GM18868 (cell line): ENCODE measurements at regions not wholly inside any gene's neighbourhood (a gene's known extent, or its start where the extent isn't known, plus 50 kb on each side); places are given as distances from the start of the nearest gene placed in this dataset.
"Not testable (repeated sequence)": the region's sequence is repeated elsewhere in the genome, so short reads cannot be mapped to it uniquely, and the experiment has no call there.

Source experiments
- ATAC-seq: cut with Tn5 transposase; IDR thresholded peaks from one replicate; pipeline ENCODE4 v1.9.1; 2021; ENCODE audit warnings: mild to moderate bottlenecking, moderate library complexity; ENCODE audit not compliant: unreplicated experiment

DNA sequence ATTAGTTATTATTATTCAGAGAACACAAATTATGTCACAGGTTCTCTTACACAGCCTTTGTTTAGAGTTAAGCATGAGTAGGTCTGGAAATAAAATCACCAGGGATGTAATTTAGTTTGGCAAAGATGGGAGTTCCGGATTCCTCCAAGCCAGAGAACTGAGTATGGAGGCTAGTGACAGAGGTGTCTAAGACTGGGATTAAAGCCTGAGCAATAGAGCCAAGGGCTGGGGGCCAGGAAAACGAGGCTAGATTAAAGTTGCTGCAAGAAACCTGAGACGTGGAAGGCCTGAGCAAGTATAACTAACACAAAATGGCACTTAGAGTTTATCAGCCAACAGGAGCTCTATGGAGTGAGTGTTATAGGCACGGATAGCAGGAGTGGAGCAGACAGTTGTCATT lies 381.6 kb downstream of the SRGAP2C start:
- ATAC-seq, result no peak

DNA sequence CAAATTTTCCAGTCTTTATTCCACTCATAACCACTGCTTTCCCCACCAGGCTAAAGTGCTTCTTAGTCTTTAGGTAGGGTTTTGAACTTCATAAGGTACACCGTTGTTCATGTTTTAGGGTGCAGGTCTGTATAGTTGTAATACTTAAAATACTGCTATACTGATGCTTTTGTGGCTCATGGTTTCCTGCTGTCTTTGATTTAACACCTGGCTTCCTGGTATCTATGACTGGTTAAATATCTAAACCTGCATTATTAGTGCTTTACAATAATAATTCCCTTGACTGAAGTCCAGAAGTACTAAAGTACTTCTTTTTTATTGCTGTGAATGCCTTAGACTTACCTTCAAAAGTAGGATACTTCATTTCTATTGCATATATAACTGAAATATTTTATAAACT lies 384.7 kb downstream of the SRGAP2C start:
- no peak for ATAC-seq

DNA sequence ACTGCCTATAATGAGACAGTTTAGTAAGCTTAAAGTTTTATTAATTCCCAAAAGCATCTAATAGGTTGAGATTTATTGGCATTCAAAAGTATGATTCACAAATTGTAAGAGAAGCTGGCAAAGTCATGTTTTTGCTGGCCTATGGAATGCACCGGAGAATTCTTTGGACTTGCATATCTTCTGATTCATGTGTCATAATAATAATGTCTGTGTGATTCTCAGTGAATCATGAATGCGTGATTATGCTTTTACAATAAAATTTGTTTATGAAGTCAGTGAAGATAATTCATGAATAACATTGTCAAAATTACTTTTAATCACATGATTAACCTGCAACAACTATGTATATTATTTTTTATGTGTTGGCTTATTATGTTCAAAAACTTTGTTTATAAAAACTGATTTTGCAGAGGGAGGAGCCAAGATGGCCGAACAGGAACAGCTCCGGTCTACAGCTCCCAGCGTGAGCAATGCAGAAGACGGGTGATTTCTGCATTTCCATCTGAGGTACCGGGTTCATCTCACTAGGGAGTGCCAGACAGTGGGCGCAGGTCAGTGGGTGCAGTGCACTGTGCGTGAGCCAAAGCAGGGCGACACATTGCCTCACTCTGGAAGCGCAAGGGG lies 389.2 kb downstream of the SRGAP2C start:
- ATAC-seq, result not testable (repeated sequence)

DNA sequence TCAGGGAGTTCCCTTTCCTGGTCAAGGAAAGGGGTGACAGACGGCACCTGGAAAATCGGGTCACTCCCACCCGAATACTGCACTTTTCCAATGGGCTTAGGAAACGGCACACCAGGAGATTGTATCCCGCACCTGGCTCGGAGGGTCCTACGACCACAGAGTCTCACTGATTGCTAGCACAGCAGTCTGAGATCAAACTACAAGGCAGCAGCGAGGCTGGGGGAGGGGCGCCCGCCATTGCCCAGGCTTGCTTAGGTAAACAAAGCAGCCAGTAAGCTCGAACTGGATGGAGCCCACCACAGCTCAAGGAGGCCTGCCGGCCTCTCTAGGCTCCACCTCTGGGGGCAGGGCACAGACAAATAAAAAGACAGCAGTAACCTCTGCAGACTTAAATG lies 389.7 kb downstream of the SRGAP2C start:
- ATAC-seq, result not testable (repeated sequence)

DNA sequence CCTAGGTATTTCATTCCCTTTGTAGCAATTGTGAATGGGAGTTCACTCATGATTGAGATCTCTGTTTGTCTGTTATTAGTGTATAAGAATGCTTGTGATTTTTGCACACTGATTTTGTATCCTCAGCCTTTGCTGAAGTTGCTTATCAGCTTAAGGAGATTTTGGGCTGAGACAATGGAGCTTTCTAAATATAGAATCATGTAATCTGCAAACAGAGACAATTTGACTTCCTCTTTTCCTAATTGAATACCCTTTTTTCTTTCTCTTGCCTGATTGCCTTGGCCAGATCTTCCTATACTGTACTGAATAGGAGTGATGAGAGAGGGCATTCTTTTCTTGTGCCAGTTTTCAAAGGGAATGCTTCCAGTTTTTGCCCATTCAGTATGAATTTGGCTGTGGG lies 398.1 kb downstream of the SRGAP2C start:
- ATAC-seq, result not testable (repeated sequence)

DNA sequence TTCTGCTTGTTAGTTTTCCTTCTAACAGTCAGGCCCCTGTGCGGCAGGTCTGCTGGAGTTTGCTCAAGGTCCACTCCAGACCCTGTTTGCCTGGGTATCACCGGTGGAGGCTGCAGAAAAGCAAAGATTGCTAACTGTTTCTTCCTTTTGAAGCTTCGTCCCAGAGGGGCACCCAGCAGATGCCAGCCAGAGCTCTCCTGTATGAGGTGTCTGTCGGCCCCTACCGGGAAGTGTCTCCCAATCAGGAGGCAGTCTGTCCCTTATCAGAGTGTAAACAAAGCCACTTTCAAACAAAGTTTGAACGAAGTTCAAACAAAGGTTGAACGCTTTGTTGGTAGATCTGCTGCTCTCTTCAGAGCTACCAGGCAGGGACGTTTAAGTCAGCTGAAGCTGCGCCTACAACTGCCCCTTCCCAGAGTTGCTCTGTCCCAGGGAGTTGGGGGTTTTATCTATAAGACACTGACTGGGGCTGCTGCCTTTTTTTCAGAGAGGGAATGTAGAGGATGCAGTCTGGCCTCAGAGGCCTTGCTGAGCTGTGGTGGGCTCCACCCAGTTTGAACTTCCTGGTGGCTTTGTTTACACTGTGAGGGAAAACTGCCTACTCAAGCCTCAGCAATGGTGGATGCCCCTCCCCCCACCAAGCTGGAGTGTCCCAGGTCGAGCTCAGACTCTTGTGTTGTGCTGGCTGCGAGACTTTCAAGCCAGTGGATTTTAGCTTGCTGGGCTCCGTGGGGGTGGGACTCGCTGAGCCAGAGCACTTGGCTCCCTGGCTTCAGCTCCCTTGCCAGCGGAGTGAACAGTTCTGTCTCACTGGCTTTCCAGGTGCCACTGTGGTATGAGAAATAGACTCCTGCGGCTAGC lies 401.8 kb downstream of the SRGAP2C start:
- no peak for ATAC-seq

DNA sequence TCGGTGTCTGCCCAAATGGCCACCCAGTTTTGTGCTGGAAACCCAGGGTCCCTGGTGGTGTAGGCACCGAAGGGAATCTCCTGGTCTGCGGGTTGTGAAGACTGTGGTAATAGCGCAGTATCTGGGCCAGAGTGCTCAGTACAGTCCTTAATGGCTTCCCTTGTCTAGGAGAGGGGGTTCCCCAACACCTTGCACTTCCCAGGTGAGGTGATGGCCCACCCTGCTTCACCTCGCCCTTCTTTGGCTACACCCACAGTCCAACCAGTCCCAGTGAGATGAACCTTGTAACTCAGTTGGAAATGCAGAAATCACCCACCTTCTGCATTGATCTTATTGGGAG lies 402.4 kb downstream of the SRGAP2C start:
- no peak for ATAC-seq

DNA sequence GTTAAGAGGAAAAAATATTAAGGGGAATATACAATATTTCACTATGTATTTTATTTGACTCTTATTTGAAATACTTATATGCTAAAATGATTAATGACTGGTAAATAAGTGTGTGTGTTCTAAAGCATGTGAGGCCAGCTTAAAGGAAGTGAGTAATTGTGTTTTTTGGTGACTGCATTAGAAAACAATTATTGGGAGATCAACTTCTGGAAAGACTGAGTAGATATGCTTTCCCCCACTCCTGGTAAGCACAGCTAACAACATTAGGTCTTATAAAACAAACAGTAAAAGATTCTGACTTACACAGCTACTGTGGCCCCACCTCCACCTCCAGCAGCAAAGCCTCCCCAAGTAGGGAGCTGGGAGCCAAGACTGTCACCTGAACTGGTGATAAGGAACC lies 403.0 kb downstream of the SRGAP2C start:
- no peak for ATAC-seq

DNA sequence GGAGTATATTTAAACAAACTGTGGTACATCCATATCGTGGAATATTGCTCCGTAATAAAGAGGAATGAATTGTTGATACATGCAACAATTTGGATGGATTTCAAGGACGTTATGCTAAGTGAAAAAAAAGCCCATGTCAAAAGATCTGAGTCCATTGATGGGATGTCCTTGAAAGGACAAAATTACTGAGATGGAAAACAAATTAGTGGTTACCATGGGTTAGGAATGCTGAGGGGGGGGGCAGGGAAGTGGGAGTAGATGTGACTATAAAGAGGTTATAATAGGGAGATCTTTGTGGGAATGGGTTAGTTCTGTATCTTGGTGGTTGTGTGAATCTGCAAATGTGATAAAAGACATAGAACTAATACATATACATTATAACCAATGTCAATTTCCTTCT lies 409.3 kb downstream of the SRGAP2C start:
- ATAC-seq, result no peak

DNA sequence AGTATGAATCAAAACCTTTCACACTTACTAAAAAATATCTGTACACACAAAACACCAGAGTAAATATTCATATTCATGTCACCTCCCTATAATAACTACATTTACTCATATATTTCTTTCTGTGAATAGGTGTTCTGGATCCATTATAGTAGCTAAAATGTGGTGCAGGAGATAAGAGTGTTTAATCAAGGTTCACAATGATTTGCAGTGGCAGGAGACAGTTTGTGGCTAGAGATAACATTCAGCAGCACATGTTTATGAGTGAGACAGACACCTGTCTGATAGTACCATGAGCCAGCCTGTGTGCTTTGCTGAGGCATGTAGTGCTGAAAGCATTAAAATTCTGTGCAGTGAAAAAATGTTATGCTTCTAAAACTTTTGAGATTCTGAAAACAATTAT lies 410.3 kb downstream of the SRGAP2C start:
- ATAC-seq, result no peak

DNA sequence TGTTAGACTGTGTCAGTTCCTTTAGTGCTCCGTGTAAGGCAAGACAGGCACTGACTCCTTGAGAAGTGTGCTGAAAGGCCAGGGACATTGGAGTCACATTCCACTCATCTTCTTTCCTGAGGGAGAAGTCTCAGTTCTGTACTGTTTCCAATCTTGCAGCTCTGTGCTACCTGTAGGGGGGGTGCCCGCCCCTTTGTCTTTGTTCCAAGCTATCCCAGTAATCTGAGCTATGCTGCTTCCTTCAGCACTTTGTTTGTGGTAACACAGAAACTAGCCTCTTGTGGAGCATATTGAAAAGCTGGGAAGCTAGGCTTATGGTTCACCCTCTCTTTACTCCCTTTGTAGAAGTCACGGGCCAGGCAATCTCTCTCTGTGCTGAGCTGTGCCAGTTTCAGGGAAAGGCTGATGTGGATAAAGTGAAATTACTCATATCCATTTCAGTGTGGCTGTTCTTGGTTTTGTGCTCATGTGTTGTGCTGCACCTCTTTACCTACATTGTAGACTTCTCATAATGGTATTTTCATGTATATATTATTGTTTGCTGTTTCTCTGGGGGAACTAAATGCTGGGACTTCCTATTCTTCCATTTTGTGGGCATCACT lies 420.2 kb downstream of the SRGAP2C start:
- not testable (repeated sequence) for ATAC-seq

DNA sequence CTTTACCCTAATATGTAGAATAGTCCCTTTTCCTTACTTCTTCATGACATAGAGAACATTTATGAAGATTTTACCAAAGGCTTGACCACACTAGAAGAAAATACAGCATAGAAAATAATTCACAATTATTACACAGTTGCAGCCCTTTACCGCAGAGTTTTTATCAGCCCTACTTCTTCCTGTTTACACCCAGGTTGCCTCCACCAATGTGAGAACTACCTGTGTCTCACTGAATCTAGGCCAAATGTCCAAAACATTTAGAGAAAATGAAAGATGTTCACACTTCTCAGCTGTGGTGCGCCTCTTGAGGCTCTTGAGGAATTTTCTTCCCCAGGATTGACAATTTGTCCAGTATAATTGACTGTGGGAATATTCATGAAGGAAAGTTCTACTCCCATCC lies 422.7 kb downstream of the SRGAP2C start:
- not testable (repeated sequence) for ATAC-seq
